C1 segment of cervical spinal cord (tissue), 14 donors: ENCODE measurements at regions not wholly inside any gene's neighbourhood (a gene's known extent, or its start where the extent isn't known, plus 50 kb on each side); places are given as distances from the start of the nearest gene placed in this dataset.

Experiments used
- DNase-seq, 14 donors: peaks; one replicate each; lab custom pipeline; 2025; lab: John Stamatoyannopoulos, UW

DNA sequence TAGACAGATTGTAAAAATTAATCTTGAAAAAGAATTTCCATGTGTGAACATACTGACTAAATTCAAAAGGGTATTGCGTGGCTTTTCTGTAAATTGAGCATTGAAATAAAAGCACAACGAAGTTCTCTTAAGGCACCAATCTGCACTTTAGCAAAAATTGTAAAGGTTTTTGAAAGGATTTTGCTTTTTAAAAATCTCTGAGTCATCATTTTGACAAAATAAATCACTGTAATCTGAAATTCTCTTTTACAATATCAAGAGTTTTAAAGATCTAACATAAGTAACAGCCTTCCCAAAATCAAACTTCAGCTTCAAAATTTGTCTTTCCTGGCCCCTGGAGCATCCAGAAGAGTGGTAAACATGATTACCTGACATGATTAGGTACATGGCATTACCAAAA lies 830.9 kb upstream of the AGA start:
- DNase-seq = no peak

DNA sequence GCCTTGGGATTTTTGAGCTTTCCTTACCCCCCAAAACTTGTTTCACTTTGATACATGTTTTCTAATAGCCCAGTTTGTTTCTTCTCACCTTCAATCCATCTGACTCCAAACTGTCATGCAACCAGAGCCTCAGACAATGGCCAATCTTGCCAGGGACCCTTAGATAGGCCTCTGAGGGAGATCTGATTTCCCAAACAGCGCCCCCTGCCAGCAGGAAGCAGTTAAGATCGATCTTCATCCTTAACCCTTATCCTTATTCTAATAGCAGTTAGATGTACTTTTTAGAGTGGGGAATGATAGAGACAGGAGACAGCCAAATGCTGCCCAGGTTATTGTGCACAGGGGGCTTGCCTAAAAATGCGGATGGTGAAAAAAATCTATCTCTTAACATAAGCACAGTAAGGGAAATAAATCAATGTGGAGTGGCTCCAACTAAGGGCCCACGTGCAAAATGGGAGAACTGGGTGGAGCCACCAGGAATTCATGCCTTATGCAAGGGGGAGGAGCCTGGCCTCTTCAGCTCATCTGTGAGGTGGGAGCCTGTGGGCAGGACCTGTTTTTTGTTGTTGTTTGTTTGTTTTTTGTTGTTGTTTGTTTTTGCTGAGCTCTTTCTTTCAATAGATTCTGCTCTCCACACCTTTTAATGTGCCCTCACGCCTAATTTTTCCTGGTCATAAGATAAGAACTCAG lies 833.6 kb upstream of the AGA start:
- DNase-seq = no peak

GRCh38 chr4:178280362-178280761 lies 838.1 kb upstream of the AGA start:
- DNase-seq = no peak

- no peak for DNase-seq
Observed at GRCh38 chr4:178288462-178288861, 846.2 kb upstream of the AGA start.

DNA sequence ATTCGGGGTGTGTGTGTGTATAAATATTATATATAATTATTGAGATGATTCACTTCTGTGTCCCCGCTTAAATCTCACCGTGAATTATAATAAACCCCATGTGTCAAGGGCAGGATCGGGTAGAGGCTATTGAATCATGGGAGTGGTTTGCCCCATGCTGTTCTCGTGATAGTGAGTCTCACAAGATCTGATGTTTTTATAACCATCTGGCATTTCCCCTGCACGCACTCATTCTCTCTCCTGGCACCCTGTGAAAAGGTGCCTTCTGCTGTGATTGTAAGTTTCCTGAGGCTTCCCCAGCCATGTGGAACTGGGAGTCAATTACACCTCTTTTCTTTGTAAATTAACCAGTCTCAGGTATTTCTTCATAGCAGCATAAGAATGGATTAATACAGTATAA lies 851.4 kb upstream of the AGA start:
- DNase-seq = no peak

DNA sequence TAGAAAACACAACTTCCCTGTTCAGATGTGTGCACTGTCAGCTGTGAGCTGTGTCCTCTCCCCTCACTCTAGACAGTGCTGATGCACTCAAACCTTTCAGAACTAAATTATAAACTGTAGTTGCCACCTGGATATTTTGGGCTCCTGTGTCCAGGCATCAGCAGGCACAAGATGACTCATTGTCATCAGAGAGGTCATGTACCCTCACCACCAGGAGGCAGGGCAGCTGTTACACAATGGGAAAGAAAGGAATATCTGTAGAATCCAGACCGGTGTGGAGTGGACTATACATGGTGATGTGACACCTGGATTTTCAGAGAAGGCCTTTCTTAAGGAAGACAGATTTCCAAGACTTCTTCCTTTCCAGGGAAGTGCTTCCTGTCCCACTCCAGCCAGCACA lies 854.4 kb upstream of the AGA start:
- DNase-seq = no peak

DNA sequence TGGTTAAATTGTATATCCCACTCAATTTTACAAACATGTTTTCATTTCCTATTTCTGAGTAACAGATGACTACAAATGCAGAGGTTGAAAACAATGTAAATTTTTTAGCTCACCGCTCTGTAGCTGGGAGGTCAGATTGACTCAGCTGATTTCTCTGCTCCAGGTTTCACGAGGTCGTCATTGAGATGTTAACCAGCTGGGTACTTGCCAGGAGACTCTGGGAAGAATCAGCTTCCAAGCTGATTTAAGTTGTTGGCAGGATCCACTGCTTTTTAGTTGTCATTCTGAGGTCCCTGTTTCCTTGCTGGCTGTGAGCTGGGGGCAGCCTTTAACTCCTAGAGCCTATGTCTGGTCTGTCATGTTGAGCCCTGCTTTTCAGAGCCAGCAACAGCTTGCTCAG lies 864.3 kb upstream of the AGA start:
- no peak for DNase-seq

DNA sequence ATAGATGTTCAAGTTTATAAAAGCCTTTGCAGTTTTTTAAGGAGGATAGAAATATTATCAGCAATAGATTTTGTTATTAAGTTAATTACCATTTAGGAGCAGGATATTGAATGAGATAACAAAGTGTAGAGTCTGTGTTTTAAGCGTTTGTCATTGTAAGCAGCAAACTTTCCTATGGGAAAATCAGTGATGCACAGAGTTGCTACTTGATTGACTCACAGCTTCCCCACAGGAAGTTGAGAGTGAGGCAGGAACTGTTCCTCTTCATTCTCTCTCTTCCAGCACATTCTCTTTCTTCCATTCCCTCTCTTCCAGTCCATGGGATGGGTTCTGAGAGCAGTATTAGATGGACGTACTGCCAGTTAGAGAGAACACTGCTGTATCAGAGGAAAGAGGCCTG lies 867.7 kb upstream of the AGA start:
- DNase-seq = no peak

- DNase-seq = no peak
Observed at GRCh38 chr4:178311997-178312396, 869.8 kb upstream of the AGA start.

DNA sequence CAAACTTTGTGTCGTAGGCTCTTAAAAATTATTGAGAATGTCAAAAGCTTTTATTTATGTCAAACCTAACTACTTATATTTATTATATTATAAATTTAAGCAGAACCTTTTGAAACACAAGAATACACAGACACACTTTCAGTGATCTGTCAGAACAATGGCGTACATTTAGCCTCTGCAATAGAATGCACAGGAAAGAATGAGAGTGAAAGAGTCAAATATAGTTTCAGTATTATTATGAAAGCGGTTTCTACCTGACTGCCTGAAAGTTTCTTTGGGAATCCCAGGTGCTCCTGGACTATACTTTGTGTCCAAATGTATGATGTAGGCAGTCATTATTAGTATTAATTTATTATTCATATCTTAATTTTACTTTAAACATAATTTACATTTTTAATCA lies 872.0 kb upstream of the AGA start:
- no peak for DNase-seq

GRCh38 chr4:178316211-178316610 lies 874.0 kb upstream of the AGA start:
- no peak for DNase-seq

DNA sequence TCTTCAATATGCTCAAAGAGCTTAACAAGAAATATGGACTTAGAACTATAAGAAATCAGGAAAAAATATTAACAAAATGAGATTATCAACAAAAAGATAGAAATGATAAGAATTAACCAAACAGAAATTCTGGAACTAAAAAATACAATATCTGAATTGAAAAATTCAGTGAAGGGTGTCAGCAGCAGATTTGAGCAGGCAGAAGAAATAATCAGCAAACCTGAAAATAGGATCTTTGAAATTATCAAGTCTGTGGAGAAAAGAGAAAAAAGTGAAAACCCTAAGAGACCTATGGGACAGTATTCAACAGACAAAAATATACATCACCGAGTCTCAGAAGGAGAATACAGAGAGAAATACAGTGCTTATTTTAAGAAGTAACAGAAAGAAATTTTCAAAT lies 877.8 kb upstream of the AGA start:
- DNase-seq = no peak

- DNase-seq = no peak
Observed at GRCh38 chr4:178322524-178323183, 880.4 kb upstream of the AGA start.

GRCh38 chr4:178329226-178329872 lies 887.1 kb upstream of the AGA start:
- DNase-seq = peak in 1 of 14 donors; percentile 1

DNA sequence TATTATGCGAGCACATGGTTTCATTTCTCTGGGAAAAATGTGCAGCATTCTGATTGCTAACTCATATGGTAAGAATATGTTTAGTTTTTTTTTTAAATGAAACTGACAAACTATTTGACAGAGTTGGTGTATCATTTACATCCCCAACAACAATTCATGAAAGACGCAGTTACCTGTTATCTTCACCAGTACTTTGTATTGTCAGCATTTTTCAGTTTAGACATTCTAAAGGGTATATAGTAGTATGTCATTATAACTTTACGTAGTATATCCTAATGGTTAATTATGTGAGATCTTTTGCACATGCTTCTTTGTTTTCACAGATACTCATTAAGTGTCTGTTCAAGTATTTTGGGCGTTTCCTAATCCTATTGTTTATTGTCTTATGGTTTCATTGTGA lies 891.1 kb upstream of the AGA start:
- DNase-seq = no peak

- no peak for DNase-seq
Observed at GRCh38 chr4:178339769-178340168, 897.5 kb upstream of the AGA start.

GRCh38 chr4:178340468-178340867 lies 898.2 kb upstream of the AGA start:
- no peak for DNase-seq

GRCh38 chr4:178344096-178344495 lies 901.9 kb upstream of the AGA start:
- no peak for DNase-seq

DNA sequence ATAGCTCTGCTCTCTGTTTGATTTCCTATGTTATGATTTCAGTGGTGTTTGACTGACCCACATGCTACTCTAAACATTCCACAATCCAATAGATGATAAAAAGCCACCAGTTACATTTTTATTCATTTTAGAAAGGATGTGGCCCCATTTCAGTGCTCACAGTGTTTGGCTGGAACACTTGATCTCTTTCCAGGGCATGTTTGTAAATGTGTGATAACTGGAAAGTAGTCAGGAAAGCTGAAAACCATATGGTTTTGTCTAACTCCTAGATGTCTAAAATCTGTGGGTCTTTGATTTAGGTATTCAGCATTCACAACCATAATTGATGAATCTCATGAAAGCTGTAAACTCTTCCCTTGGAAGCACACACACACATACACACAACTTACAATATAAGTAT lies 904.9 kb upstream of the AGA start:
- DNase-seq = peak in 1 of 14 donors; percentile 22

DNA sequence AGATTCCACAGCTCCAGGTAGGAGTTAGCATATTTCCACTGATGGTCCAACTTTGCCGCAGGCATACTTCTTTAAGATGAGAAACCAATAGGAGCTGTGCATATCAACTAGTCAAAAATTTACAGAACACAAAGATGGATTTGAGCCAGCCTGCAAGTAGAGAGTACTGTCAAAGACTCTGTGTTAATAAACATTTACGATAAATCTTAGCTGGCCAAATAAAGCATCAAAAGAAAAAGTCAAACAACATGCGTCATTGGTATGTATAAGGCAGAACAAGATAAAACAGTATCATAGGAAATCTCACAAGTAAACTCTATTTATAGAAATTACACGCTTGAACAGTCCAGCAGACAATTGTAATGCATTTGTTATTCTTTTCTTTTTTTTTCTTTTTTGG lies 907.4 kb upstream of the AGA start:
- DNase-seq = no peak

DNA sequence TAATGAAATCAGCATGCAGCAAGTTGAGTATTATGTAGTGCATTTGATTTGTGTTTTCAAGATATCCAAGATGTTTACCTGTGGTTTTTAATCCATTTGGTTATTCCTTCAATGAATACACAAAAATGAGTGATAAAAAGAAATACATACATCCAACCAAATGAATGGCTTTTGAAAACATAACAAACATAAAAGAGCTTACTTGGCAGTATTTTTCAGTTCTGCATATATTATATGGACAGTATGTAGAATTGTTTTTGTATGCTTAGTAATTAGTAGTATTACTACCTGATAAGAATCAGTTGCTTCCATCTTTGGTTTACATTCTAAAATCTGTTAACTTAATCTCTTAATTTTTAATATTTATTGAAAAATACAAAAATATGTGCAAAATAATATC lies 908.9 kb upstream of the AGA start:
- no peak for DNase-seq

- DNase-seq = no peak
Observed at GRCh38 chr4:178356725-178357124, 914.5 kb upstream of the AGA start.

DNA sequence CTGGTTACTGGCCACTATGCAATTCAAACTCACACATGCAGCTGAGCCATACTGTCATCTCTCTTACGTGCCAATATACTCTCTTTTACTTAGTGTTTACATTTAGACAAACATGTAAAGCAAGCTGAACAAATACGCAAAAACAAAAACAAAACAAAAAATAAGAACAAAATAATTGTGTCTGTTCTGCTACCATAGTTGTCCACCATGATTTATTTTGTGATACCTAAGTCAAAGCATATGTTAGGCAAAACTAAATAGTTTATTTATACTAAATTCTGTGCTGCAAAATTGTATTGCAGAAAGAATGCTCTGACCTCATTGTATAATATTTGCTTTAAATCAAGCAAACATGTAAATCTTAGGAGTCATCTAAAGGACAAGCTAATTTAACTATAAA lies 943.2 kb upstream of the AGA start:
- DNase-seq = no peak
